ENCODE measurements at regions not wholly inside any gene's neighbourhood (a gene's known extent, or its start where the extent isn't known, plus 50 kb on each side); places are given as distances from the start of the nearest gene placed in this dataset.

DNA sequence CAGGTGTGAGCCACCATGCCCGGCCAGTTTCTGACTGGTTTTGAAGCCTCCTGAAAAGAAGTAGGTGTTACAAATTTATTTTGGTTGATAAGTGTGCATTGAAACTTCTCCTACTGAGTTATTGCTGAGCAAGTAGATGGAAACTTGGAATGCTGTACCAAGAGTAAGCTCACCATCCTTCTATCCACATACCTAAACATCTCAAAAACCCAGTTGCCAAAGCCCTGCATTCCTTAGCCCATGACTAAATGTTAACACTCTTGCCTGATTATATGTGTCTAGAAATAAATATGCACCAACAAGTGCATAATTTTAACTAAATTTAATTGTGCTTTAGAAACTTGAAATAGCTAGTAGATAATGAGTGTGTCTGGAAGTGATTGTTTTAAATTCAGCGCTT, 357.8 kb downstream of the DUSP6 start:
- H3K4me3 ChIP-seq (ENCODE audit: insufficient read depth, low read depth, low read length): no peak overlapping the region
- H3K27ac ChIP-seq (ENCODE audit: insufficient read depth, low read depth, low read length, poor library complexity, severe bottlenecking): no peak overlapping the region
- no peaks in the 10 kb centered on the region for H3K4me1 ChIP-seq (ENCODE audit: control insufficient read depth, insufficient read depth, low read length)
- no peaks in the 10 kb centered on the region for H3K27me3 ChIP-seq (ENCODE audit: control insufficient read depth, insufficient read depth, low read length, poor library complexity, severe bottlenecking)
- no peaks in the 10 kb centered on the region for H3K36me3 ChIP-seq (ENCODE audit: control insufficient read depth, insufficient read depth, low read length)
- no peaks in the 10 kb centered on the region for H3K9me3 ChIP-seq (ENCODE audit: control insufficient read depth, low read length)
- 88 to 92% methylated on average over 1 of the region's 2 CpGs for WGBS, 2 experiments

DNA sequence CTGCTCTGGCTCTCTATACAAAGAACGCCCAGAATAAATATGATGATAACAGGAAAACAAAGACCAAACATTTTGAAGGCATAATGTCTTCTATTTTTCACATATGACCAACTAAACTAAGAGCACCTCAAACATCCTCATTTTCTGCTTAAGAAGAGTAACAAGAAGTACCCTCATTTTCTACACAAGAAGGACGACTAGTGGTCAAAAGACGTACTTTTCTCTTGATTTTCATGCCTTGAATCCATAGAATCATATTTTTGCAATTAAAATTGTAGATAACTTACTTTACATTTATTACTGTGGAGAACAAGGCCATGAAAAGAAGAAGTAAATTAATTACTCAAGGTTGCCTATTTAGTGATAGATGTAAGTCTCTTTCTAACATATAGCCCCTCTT, 358.6 kb downstream of the DUSP6 start:
- Histone ChIP-seq H3K36me3 (ENCODE audit: control insufficient read depth, insufficient read depth, low read length) (no peaks in the 10 kb centered on the region), H3K4me3 (ENCODE audit: insufficient read depth, low read depth, low read length) (no peak overlapping the region), H3K9me3 (ENCODE audit: control insufficient read depth, low read length) (no peaks in the 10 kb centered on the region), H3K27me3 (ENCODE audit: control insufficient read depth, insufficient read depth, low read length, poor library complexity, severe bottlenecking) (no peaks in the 10 kb centered on the region), H3K4me1 (ENCODE audit: control insufficient read depth, insufficient read depth, low read length) (no peaks in the 10 kb centered on the region), H3K27ac (ENCODE audit: insufficient read depth, low read depth, low read length, poor library complexity, severe bottlenecking) (no peak overlapping the region)
- 13 to 25% methylated on average over 2 to 3 of the region's 3 CpGs for WGBS, 2 experiments

- no peak overlapping the region for H3K27ac ChIP-seq (ENCODE audit: insufficient read depth, low read depth, low read length, poor library complexity, severe bottlenecking)
- 90 to 93% methylated on average over 5 of the region's 5 CpGs for WGBS, 2 experiments
These were observed 366.2 kb downstream of the DUSP6 start for GRCh38 chr12:88986056-88986455.

DNA sequence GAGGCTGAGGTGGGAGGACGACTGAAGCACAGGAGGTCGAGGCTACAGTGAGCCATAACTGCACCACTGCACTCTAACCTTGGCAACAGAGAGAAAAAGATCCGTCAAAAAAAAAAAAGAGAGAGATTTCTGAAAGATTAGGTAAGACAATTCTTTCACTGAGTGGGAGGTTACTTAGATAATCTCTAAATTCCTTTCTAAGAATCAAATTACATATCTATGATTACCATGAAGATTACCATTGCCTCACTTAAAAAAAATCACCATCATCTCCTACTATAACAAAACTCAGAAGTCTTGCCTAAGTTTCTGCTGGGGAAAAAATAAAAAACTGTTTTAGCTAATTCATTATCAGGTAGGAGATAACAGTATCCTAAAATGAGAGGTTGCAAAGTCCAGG, 366.7 kb downstream of the DUSP6 start:
- Histone ChIP-seq H3K9me3 (ENCODE audit: control insufficient read depth, low read length) (no peaks in the 10 kb centered on the region), H3K4me1 (ENCODE audit: control insufficient read depth, insufficient read depth, low read length) (no peaks in the 10 kb centered on the region), H3K36me3 (ENCODE audit: control insufficient read depth, insufficient read depth, low read length) (no peaks in the 10 kb centered on the region), H3K27ac (ENCODE audit: insufficient read depth, low read depth, low read length, poor library complexity, severe bottlenecking) (no peak overlapping the region), H3K4me3 (ENCODE audit: insufficient read depth, low read depth, low read length) (no peak overlapping the region), H3K27me3 (ENCODE audit: control insufficient read depth, insufficient read depth, low read length, poor library complexity, severe bottlenecking) (no peaks in the 10 kb centered on the region)
- 96 to 99% methylated on average over 3 of the region's 3 CpGs for WGBS, 2 experiments

More at GRCh38 chr12:88986056-88986455, 366.2 kb downstream of the DUSP6 start:
- Histone ChIP-seq H3K27me3 (ENCODE audit: control insufficient read depth, insufficient read depth, low read length, poor library complexity, severe bottlenecking) (no peaks in the 10 kb centered on the region), H3K36me3 (ENCODE audit: control insufficient read depth, insufficient read depth, low read length) (no peaks in the 10 kb centered on the region), H3K4me1 (ENCODE audit: control insufficient read depth, insufficient read depth, low read length) (no peaks in the 10 kb centered on the region), H3K4me3 (ENCODE audit: insufficient read depth, low read depth, low read length) (no peak overlapping the region), H3K9me3 (ENCODE audit: control insufficient read depth, low read length) (no peaks in the 10 kb centered on the region)

DNA sequence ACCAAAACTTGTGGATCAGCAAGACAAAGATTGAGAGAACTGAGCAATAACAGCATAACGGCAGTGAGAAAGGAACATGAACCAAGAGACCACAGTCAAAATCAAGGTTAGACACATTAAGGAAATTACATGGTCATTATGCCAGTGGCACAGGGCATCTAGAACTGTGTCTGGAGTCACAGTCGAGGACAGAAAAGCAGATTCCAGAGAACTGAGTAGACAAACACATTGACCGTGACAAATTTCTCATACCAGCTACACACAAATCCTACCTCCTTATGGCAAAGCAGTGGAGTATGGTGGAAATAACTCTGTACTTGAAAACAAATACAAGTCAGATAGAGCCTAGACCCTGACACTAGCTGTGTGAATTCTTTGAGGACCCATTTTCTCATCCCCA, 367.3 kb downstream of the DUSP6 start:
- Histone ChIP-seq H3K27me3 (ENCODE audit: control insufficient read depth, insufficient read depth, low read length, poor library complexity, severe bottlenecking) (no peaks in the 10 kb centered on the region), H3K9me3 (ENCODE audit: control insufficient read depth, low read length) (no peaks in the 10 kb centered on the region), H3K36me3 (ENCODE audit: control insufficient read depth, insufficient read depth, low read length) (no peaks in the 10 kb centered on the region), H3K27ac (ENCODE audit: insufficient read depth, low read depth, low read length, poor library complexity, severe bottlenecking) (no peak overlapping the region), H3K4me1 (ENCODE audit: control insufficient read depth, insufficient read depth, low read length) (no peaks in the 10 kb centered on the region), H3K4me3 (ENCODE audit: insufficient read depth, low read depth, low read length) (no peak overlapping the region)
- 93 to 96% methylated on average over 2 to 3 of the region's 3 CpGs for WGBS, 2 experiments

GRCh38 chr12:88982694-88983093, 369.6 kb downstream of the DUSP6 start:
- Histone ChIP-seq H3K27ac (ENCODE audit: insufficient read depth, low read depth, low read length, poor library complexity, severe bottlenecking) (no peak overlapping the region), H3K27me3 (ENCODE audit: control insufficient read depth, insufficient read depth, low read length, poor library complexity, severe bottlenecking) (no peaks in the 10 kb centered on the region), H3K4me1 (ENCODE audit: control insufficient read depth, insufficient read depth, low read length) (no peaks in the 10 kb centered on the region), H3K4me3 (ENCODE audit: insufficient read depth, low read depth, low read length) (no peak overlapping the region), H3K36me3 (ENCODE audit: control insufficient read depth, insufficient read depth, low read length) (no peaks in the 10 kb centered on the region), H3K9me3 (ENCODE audit: control insufficient read depth, low read length) (no peaks in the 10 kb centered on the region)
- 93% methylated on average over 1 of the region's 1 CpG for WGBS, 2 experiments

DNA sequence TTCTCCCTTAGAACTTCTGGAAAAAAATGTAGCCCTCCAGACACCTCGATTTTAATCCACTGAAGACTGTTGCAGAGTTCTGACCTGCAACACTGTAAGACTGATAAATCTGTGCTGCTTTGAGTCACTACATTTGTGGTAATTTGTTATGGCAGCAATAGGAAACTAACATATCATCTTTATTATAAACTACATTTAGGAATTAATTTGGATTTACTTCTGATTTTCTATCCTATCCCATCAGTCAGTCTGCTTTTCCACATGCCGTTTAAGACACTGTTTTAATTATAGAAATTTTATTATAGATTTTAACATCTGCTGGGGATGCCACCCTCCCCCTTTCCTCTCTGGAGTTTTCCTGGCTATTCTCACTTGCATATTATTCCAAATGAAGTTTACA, 375.2 kb downstream of the DUSP6 start:
- no peaks in the 10 kb centered on the region for H3K27me3 ChIP-seq (ENCODE audit: control insufficient read depth, insufficient read depth, low read length, poor library complexity, severe bottlenecking)
- H3K36me3 ChIP-seq (ENCODE audit: control insufficient read depth, insufficient read depth, low read length): no peaks in the 10 kb centered on the region
- H3K4me3 ChIP-seq (ENCODE audit: insufficient read depth, low read depth, low read length): no peak overlapping the region
- H3K4me1 ChIP-seq (ENCODE audit: control insufficient read depth, insufficient read depth, low read length): no peaks in the 10 kb centered on the region
- H3K27ac ChIP-seq (ENCODE audit: insufficient read depth, low read depth, low read length, poor library complexity, severe bottlenecking): no peak overlapping the region
- no peaks in the 10 kb centered on the region for H3K9me3 ChIP-seq (ENCODE audit: control insufficient read depth, low read length)
- 82 to 92% methylated on average over 1 to 2 of the region's 2 CpGs for WGBS, 2 experiments

GRCh38 chr12:88973998-88974397, 378.3 kb downstream of the DUSP6 start:
- Histone ChIP-seq H3K9me3 (ENCODE audit: control insufficient read depth, low read length) (no peaks in the 10 kb centered on the region), H3K27me3 (ENCODE audit: control insufficient read depth, insufficient read depth, low read length, poor library complexity, severe bottlenecking) (no peaks in the 10 kb centered on the region), H3K27ac (ENCODE audit: insufficient read depth, low read depth, low read length, poor library complexity, severe bottlenecking) (no peak overlapping the region), H3K36me3 (ENCODE audit: control insufficient read depth, insufficient read depth, low read length) (no peaks in the 10 kb centered on the region), H3K4me3 (ENCODE audit: insufficient read depth, low read depth, low read length) (no peak overlapping the region), H3K4me1 (ENCODE audit: control insufficient read depth, insufficient read depth, low read length) (no peaks in the 10 kb centered on the region)
- no CpG with 5 or more reads among the region's 1 CpG for WGBS, 2 experiments

- Histone ChIP-seq H3K27ac (ENCODE audit: insufficient read depth, low read depth, low read length, poor library complexity, severe bottlenecking) (no peak overlapping the region), H3K27me3 (ENCODE audit: control insufficient read depth, insufficient read depth, low read length, poor library complexity, severe bottlenecking) (no peaks in the 10 kb centered on the region), H3K4me3 (ENCODE audit: insufficient read depth, low read depth, low read length) (no peak overlapping the region), H3K9me3 (ENCODE audit: control insufficient read depth, low read length) (no peaks in the 10 kb centered on the region), H3K36me3 (ENCODE audit: control insufficient read depth, insufficient read depth, low read length) (no peaks in the 10 kb centered on the region), H3K4me1 (ENCODE audit: control insufficient read depth, insufficient read depth, low read length) (no peaks in the 10 kb centered on the region)
- no CpG with 5 or more reads among the region's 1 CpG for WGBS, 2 experiments
These were observed 381.6 kb downstream of the DUSP6 start for GRCh38 chr12:88970740-88971139.

DNA sequence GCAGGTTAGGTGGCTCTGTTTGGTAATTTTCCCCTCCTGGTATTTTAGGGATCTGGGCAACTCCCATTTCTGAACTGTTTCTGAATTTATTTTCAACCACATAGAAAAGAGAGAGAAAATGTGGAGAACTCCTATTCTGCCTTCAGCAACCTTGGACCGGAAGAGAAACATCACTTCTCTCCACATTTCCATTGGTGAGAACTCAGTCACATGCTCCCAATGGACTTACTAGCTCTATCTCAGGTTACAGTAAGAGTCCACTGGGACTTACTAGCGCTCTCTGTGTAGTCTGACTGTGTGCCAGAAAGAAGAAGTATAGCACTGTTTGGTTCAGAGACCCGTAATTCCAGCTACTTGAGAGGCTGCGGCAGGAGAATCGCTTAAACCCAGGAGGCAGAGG, 383.2 kb downstream of the DUSP6 start:
- H3K27ac ChIP-seq (ENCODE audit: insufficient read depth, low read depth, low read length, poor library complexity, severe bottlenecking): no peak overlapping the region
- no peaks in the 10 kb centered on the region for H3K9me3 ChIP-seq (ENCODE audit: control insufficient read depth, low read length)
- 93 to 95% methylated on average over 5 of the region's 5 CpGs for WGBS, 2 experiments

GRCh38 chr12:88960213-88960878, 380.1 kb upstream of the KITLG start:
- H3K27ac ChIP-seq (ENCODE audit: insufficient read depth, low read depth, low read length, poor library complexity, severe bottlenecking): no peak overlapping the region
- H3K4me3 ChIP-seq (ENCODE audit: insufficient read depth, low read depth, low read length): no peak overlapping the region
- 97 to 100% methylated on average over 1 to 2 of the region's 2 CpGs for WGBS, 2 experiments
- no peaks in the 10 kb centered on the region for H3K9me3 ChIP-seq (ENCODE audit: control insufficient read depth, low read length)
- H3K27me3 ChIP-seq (ENCODE audit: control insufficient read depth, insufficient read depth, low read length, poor library complexity, severe bottlenecking): no peaks in the 10 kb centered on the region
- no peaks in the 10 kb centered on the region for H3K36me3 ChIP-seq (ENCODE audit: control insufficient read depth, insufficient read depth, low read length)
- peaks cover 9% of the 10 kb centered on the region for H3K4me1 ChIP-seq (ENCODE audit: control insufficient read depth, insufficient read depth, low read length)

More for the DNA sequence above, 383.2 kb downstream of the DUSP6 start:
- H3K27me3 ChIP-seq (ENCODE audit: control insufficient read depth, insufficient read depth, low read length, poor library complexity, severe bottlenecking): no peaks in the 10 kb centered on the region
- H3K4me1 ChIP-seq (ENCODE audit: control insufficient read depth, insufficient read depth, low read length): no peaks in the 10 kb centered on the region
- no peaks in the 10 kb centered on the region for H3K36me3 ChIP-seq (ENCODE audit: control insufficient read depth, insufficient read depth, low read length)
- H3K4me3 ChIP-seq (ENCODE audit: insufficient read depth, low read depth, low read length): no peak overlapping the region
